SU-DHL-6 (cell line): ENCODE measurements at regions not wholly inside any gene's neighbourhood (a gene's known extent, or its start where the extent isn't known, plus 50 kb on each side); places are given as distances from the start of the nearest gene placed in this dataset.

Source experiments
- CTCF ChIP-seq: fragments of 200-600 bp; sonication (generic); IDR thresholded peaks from one replicate; pipeline ENCODE4 v1.5.1; 2017; ENCODE audit warnings: antibody characterized with exemption, mild to moderate bottlenecking, low read length, moderate library complexity; ENCODE audit not compliant: insufficient read depth, poor library complexity, severe bottlenecking
- EZH2phosphoT487 ChIP-seq: fragments of 200-600 bp; sonication (generic), shearing (Covaris generic); conservative IDR thresholded peaks from 2 replicates; pipeline ENCODE4 v1.6.1; 2018; ENCODE audit warnings: mild to moderate bottlenecking, antibody characterized with exemption, low read length, moderate library complexity, mixed read lengths

- no peak for TF ChIP-seq CTCF
- TF ChIP-seq EZH2phosphoT487: no peak
Observed at GRCh38 chr4:116627545-116627944, 457.8 kb downstream of the TRAM1L1 start.
